Endothelial cell of umbilical vein (primary cell): ENCODE measurements at regions not wholly inside any gene's neighbourhood (a gene's known extent, or its start where the extent isn't known, plus 50 kb on each side); places are given as distances from the start of the nearest gene placed in this dataset.
"Not testable (repeated sequence)": the region's sequence is repeated elsewhere in the genome, so short reads cannot be mapped to it uniquely, and the experiment has no call there.

Experiments used
- BruUV-seq: library from RNA; stranded (reverse); fragments of 400-500 nt; replicated peaks from 2 replicates; lab custom pipeline; 2021; lab: Mats Ljungman, UMichigan
- CTCF ChIA-PET: fragments of 300-600, 350-600 bp; sonication (Branson Sonifier 250); formaldehyde crosslinking; loops from one replicate; lab custom pipeline; 2021; ENCODE audit warnings: antibody characterized with exemption, inconsistent platforms; lab: Charles Lee
- POLR2A ChIA-PET: fragments of 300-600, 350-600 bp; sonication (Branson Sonifier 250); formaldehyde crosslinking; loops from one replicate; lab custom pipeline; 2021; ENCODE audit warnings: antibody characterized with exemption, inconsistent platforms; lab: Charles Lee
- DNase-seq: peaks from one replicate; pipeline ENCODE4 v3.0.0-alpha.2; 2011; ENCODE audit warnings: low read depth, low spot score
- FAIRE-seq: peaks from 2 replicates; lab custom pipeline; 2011; peaks lifted over from hg19 to GRCh38; lab: Jason Lieb, UNC
- H2AFZ ChIP-seq: 2 replicates; pipeline ENCODE4 v1.6.0; 2012; ENCODE audit warnings: low read depth, low read length, control low read depth, inconsistent platforms
- H3K27ac ChIP-seq: 2 replicates; pipeline ENCODE4 v1.5.1; 2011; ENCODE audit warnings: low read depth, mild to moderate bottlenecking, control low read depth, low read length, moderate library complexity; ENCODE audit not compliant: insufficient read depth
- H3K27me3 ChIP-seq, 2 experiments: 2 replicates each; pipeline versions ENCODE4 v1.6.0 to v1.6.1; 2011; ENCODE audit warnings: low read length in 2 of 2, mixed read lengths in 1 of 2; ENCODE audit not compliant: control insufficient read depth in 2 of 2, insufficient read depth in 2 of 2
- H3K36me3 ChIP-seq, 2 experiments: 2 replicates in 1 of 2; 3 replicates in 1 of 2; pipeline ENCODE4 v1.5.1; 2011; ENCODE audit warnings: low read length in 2 of 2, mild to moderate bottlenecking in 1 of 2, moderate library complexity in 1 of 2; ENCODE audit not compliant: control insufficient read depth in 2 of 2, insufficient read depth in 2 of 2; ENCODE audit errors: extremely low read depth in 1 of 2
- H3K4me1 ChIP-seq: 3 replicates; pipeline ENCODE4 v1.5.1; 2011; ENCODE audit warnings: mild to moderate bottlenecking, low read length; ENCODE audit not compliant: control insufficient read depth, insufficient read depth; ENCODE audit errors: extremely low read depth
- H3K4me2 ChIP-seq: 2 replicates; pipeline ENCODE4 v1.6.1; 2011; ENCODE audit warnings: low read length, control low read depth, mixed read lengths; ENCODE audit not compliant: insufficient read depth
- H3K4me3 ChIP-seq, 3 experiments: fragments of 200-600 bp in 1 of 3; sonication (generic), shearing (Covaris generic) in 1 of 3; replicated peaks in 1 of 3; 2 replicates each; pipeline ENCODE4 v1.5.1; 2011 to 2016; ENCODE audit warnings: control low read depth in 3 of 3, low read length in 3 of 3, mild to moderate bottlenecking in 2 of 3, inconsistent platforms in 1 of 3, low read depth in 1 of 3, moderate library complexity in 1 of 3; ENCODE audit not compliant: insufficient read depth in 1 of 3
- H3K79me2 ChIP-seq: 2 replicates; pipeline ENCODE4 v1.6.0; 2012; ENCODE audit warnings: low read length, inconsistent platforms; ENCODE audit not compliant: control insufficient read depth, insufficient read depth
- H3K9ac ChIP-seq: replicated peaks from 2 replicates; pipeline ENCODE3; 2011; ENCODE audit warnings: low read length, control low read depth; ENCODE audit not compliant: insufficient read depth; ENCODE audit errors: extremely low read depth
- H3K9me1 ChIP-seq: replicated peaks from 3 replicates; pipeline ENCODE4 v1.6.0; 2011; ENCODE audit warnings: mild to moderate bottlenecking, low read length; ENCODE audit not compliant: control insufficient read depth, insufficient read depth; ENCODE audit errors: extremely low read depth
- H3K9me3 ChIP-seq: replicated peaks from 2 replicates; pipeline ENCODE4 v1.5.1; 2012; ENCODE audit warnings: low read length, inconsistent platforms; ENCODE audit not compliant: control insufficient read depth, insufficient read depth
- H4K20me1 ChIP-seq: replicated peaks from 2 replicates; pipeline ENCODE3; 2011; ENCODE audit warnings: mild to moderate bottlenecking, low read length; ENCODE audit not compliant: control insufficient read depth, insufficient read depth; ENCODE audit errors: extremely low read depth
- GATA2 ChIP-seq: IDR thresholded peaks from 2 replicates; pipeline ENCODE4 v1.7.0; 2011; ENCODE audit warnings: low read depth, mild to moderate bottlenecking, moderate library complexity, mixed read lengths, low read length; ENCODE audit not compliant: insufficient read length, insufficient read depth
- JUN ChIP-seq: IDR thresholded peaks from 2 replicates; pipeline ENCODE4 v1.6.1; 2011; ENCODE audit warnings: borderline replicate concordance, low read depth; ENCODE audit not compliant: insufficient read length, insufficient read depth
- dilution Hi-C: fragments of 300-500 bp; cut with MboI; formaldehyde crosslinking; loops from one replicate; pipeline ENCODE4 v1.15.0; 2019; ENCODE audit warnings: low sequenced_read_pairs; ENCODE audit not compliant: extremely low pct_ligation_motif_present
- intact Hi-C: fragments of 100-400 bp; cut with micrococcal nuclease; formaldehyde crosslinking; loops from one replicate; pipeline ENCODE4 v1.10.0; 2022
- TF ChIP-seq, protein P1 (sequence below), 2 donors: IDR thresholded peaks; 1 replicate in 1 of 2; 2 replicates in 1 of 2; pipeline ENCODE4 v1.5.1; 2011; ENCODE audit warnings: low read length in 2 of 2, mild to moderate bottlenecking in 2 of 2, moderate library complexity in 2 of 2, control low read depth in 1 of 2, inconsistent platforms in 1 of 2, low read depth in 1 of 2; ENCODE audit not compliant: insufficient read depth in 1 of 2; ENCODE audit errors: extremely low read depth in 1 of 2

GRCh38 chr11:39541945-39542351 lies 1917.5 kb downstream of the LRRC4C start:
- Histone ChIP-seq H3K4me2 (peak overlapping the region; percentile 76), H3K27me3 (no peaks in the 10 kb centered on the region), H2AFZ (peak overlapping the region; percentile 78), H3K9me1 (no peaks in the 10 kb centered on the region), H4K20me1 (no peaks in the 10 kb centered on the region), H3K4me1 (peaks cover 18% of the 10 kb centered on the region), H3K79me2 (no peaks in the 10 kb centered on the region), H3K36me3 (no peaks in the 10 kb centered on the region), H3K4me3 (peak overlapping the region in 1 of 3 experiments; percentile 31), H3K9ac (peak overlapping the region; percentile 63), H3K9me3 (no peaks in the 10 kb centered on the region), H3K27ac (peak overlapping the region; percentile 89)
- FAIRE-seq (peak; percentile 86), DNase-seq (peak; percentile 70)
- intact Hi-C loops, result no loop called here
- ChIA-PET POLR2A (no interaction called here), CTCF (no interaction called here)
- dilution Hi-C loops, result no loop called here
- no TSS peak for BruUV-seq
- TF ChIP-seq GATA2, result peak; percentile 74
- TF ChIP-seq, protein P1, sequence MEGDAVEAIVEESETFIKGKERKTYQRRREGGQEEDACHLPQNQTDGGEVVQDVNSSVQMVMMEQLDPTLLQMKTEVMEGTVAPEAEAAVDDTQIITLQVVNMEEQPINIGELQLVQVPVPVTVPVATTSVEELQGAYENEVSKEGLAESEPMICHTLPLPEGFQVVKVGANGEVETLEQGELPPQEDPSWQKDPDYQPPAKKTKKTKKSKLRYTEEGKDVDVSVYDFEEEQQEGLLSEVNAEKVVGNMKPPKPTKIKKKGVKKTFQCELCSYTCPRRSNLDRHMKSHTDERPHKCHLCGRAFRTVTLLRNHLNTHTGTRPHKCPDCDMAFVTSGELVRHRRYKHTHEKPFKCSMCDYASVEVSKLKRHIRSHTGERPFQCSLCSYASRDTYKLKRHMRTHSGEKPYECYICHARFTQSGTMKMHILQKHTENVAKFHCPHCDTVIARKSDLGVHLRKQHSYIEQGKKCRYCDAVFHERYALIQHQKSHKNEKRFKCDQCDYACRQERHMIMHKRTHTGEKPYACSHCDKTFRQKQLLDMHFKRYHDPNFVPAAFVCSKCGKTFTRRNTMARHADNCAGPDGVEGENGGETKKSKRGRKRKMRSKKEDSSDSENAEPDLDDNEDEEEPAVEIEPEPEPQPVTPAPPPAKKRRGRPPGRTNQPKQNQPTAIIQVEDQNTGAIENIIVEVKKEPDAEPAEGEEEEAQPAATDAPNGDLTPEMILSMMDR (IDR thresholded peaks at IDR 0.05; ENCODE audit: extremely low read depth in 1 of 2, insufficient read depth in 1 of 2, low read depth in 1 of 2, low read length in 2 of 2), result no peak
- TF ChIP-seq JUN, result peak; percentile 71

- H3K4me1 ChIP-seq, H3K79me2 ChIP-seq, dilution Hi-C loops: not testable (repeated sequence)
These were observed 1923.1 kb downstream of the LRRC4C start for GRCh38 chr11:39536323-39536722.

More at GRCh38 chr11:39536323-39536722, 1923.1 kb downstream of the LRRC4C start:
- DNase-seq, H3K9me3 ChIP-seq, H3K9me1 ChIP-seq, H3K27ac ChIP-seq, H3K4me3 ChIP-seq, H3K9ac ChIP-seq, H2AFZ ChIP-seq, CTCF ChIA-PET, POLR2A ChIA-PET, FAIRE-seq, BruUV-seq, H3K27me3 ChIP-seq, intact Hi-C loops, H3K4me2 ChIP-seq, H4K20me1 ChIP-seq, H3K36me3 ChIP-seq: not testable (repeated sequence)
